Naive thymus-derived CD4-positive, alpha-beta T cell (primary cell): ENCODE measurements at regions not wholly inside any gene's neighbourhood (a gene's known extent, or its start where the extent isn't known, plus 50 kb on each side); places are given as distances from the start of the nearest gene placed in this dataset.

Experiments
- ATAC-seq: fragments of 150-1000 bp; cut with Tn5 transposase; 2 replicates; pipeline ENCODE4 v1.10.0; 2021; ENCODE audit warnings: mild to moderate bottlenecking, moderate library complexity
- CTCF ChIA-PET: fragments of 350-600 bp; sonication (Branson Sonifier 250); formaldehyde crosslinking; loops from one replicate; lab custom pipeline; 2021; ENCODE audit warnings: antibody characterized with exemption; lab: Charles Lee
- POLR2A ChIA-PET: fragments of 350-600 bp; sonication (Branson Sonifier 250); formaldehyde crosslinking; loops from one replicate; lab custom pipeline; 2021; ENCODE audit warnings: antibody characterized with exemption, inconsistent platforms; lab: Charles Lee
- DNase-seq, 9 donors: peaks; one replicate each; pipeline versions ENCODE4 v3.0.0 to v3.0.0-alpha.2; 2020 to 2022; ENCODE audit warnings: mixed read lengths in 1 of 9
- H3K27ac ChIP-seq: one replicate; pipeline ENCODE4 v1.7.0; 2013; ENCODE audit warnings: mild to moderate bottlenecking, low read depth, low read length, moderate library complexity
- H3K27me3 ChIP-seq, 2 donors: one replicate each; pipeline ENCODE4 v1.7.0; 2013; ENCODE audit warnings: low read length in 2 of 2, mild to moderate bottlenecking in 2 of 2, moderate library complexity in 2 of 2; ENCODE audit not compliant: control insufficient read depth in 2 of 2, insufficient read depth in 2 of 2
- H3K36me3 ChIP-seq, 3 experiments: 1 replicate in 2 of 3; 2 replicates in 1 of 3; pipeline ENCODE4 v1.7.0; 2013; ENCODE audit warnings: low read length in 3 of 3, mild to moderate bottlenecking in 3 of 3, moderate library complexity in 1 of 3; ENCODE audit not compliant: insufficient read depth in 3 of 3, control insufficient read depth in 2 of 3
- H3K4me1 ChIP-seq, 2 donors: one replicate each; pipeline ENCODE4 v1.7.0; 2013; ENCODE audit warnings: low read length in 2 of 2, mild to moderate bottlenecking in 2 of 2, moderate library complexity in 1 of 2; ENCODE audit not compliant: control insufficient read depth in 2 of 2, insufficient read depth in 2 of 2
- H3K4me3 ChIP-seq: 2 replicates; pipeline ENCODE4 v1.7.0; 2013; ENCODE audit warnings: mild to moderate bottlenecking, low read length
- H3K9me3 ChIP-seq, 3 experiments: 1 replicate in 2 of 3; 2 replicates in 1 of 3; pipeline ENCODE4 v1.7.0; 2013; ENCODE audit warnings: low read length in 3 of 3; ENCODE audit not compliant: control insufficient read depth in 2 of 3
- H3K27ac Mint-ChIP-seq, 9 donors: one replicate each; pipeline ENCODE4 v1.8.0; 2020 to 2022; ENCODE audit warnings: mixed read lengths in 9 of 9, mild to moderate bottlenecking in 8 of 9, moderate library complexity in 5 of 9, inconsistent platforms in 2 of 9
- H3K27me3 Mint-ChIP-seq, 5 donors: one replicate each; pipeline ENCODE4 v1.8.0; 2021 to 2022; ENCODE audit warnings: mixed read lengths in 5 of 5, mild to moderate bottlenecking in 1 of 5
- H3K36me3 Mint-ChIP-seq, 5 donors: one replicate each; pipeline ENCODE4 v1.8.0; 2020 to 2022; ENCODE audit warnings: mixed read lengths in 5 of 5, mild to moderate bottlenecking in 3 of 5, inconsistent platforms in 1 of 5
- H3K4me1 Mint-ChIP-seq, 7 donors: one replicate each; pipeline ENCODE4 v1.8.0; 2020 to 2022; ENCODE audit warnings: mixed read lengths in 7 of 7, mild to moderate bottlenecking in 3 of 7, inconsistent platforms in 1 of 7
- H3K4me3 Mint-ChIP-seq, 10 donors: one replicate each; pipeline ENCODE4 v1.8.0; 2020 to 2022; ENCODE audit warnings: mild to moderate bottlenecking in 10 of 10, mixed read lengths in 10 of 10, moderate library complexity in 6 of 10, inconsistent platforms in 2 of 10
- H3K9me3 Mint-ChIP-seq, 11 donors: one replicate each; pipeline ENCODE4 v1.8.0; 2020 to 2022; ENCODE audit warnings: mixed read lengths in 11 of 11, mild to moderate bottlenecking in 4 of 11, inconsistent platforms in 1 of 11, moderate library complexity in 1 of 11
- intact Hi-C, 2 donors: fragments of 100-400 bp; cut with micrococcal nuclease; formaldehyde crosslinking; loops; one replicate each; pipeline ENCODE4 v1.15.1; 2023

GRCh38 chr4:67256388-67257043 is 288.8 kb downstream of the CENPC start:
- H3K4me3 ChIP-seq: no peak overlapping the region
- intact Hi-C loops: no loop called here
- ATAC-seq: no peak
- H3K27ac ChIP-seq: no peak overlapping the region
- H3K27me3 Mint-ChIP-seq: peaks cover 0 to 9% (median 0%) of the 10 kb centered on the region in 5 donors
- no peak overlapping the region for H3K27ac Mint-ChIP-seq
- H3K36me3 ChIP-seq: no peaks in the 10 kb centered on the region
- no peaks in the 10 kb centered on the region for H3K4me1 Mint-ChIP-seq
- DNase-seq: no peak
- no peaks in the 10 kb centered on the region for H3K9me3 ChIP-seq
- H3K4me1 ChIP-seq: no peaks in the 10 kb centered on the region
- CTCF ChIA-PET: no interaction called here
- H3K27me3 ChIP-seq: no peaks in the 10 kb centered on the region
- peaks cover 0 to 13% (median 0%) of the 10 kb centered on the region in 11 donors for H3K9me3 Mint-ChIP-seq
- no peak overlapping the region for H3K4me3 Mint-ChIP-seq
- no peaks in the 10 kb centered on the region for H3K36me3 Mint-ChIP-seq
- POLR2A ChIA-PET: no interaction called here

DNA sequence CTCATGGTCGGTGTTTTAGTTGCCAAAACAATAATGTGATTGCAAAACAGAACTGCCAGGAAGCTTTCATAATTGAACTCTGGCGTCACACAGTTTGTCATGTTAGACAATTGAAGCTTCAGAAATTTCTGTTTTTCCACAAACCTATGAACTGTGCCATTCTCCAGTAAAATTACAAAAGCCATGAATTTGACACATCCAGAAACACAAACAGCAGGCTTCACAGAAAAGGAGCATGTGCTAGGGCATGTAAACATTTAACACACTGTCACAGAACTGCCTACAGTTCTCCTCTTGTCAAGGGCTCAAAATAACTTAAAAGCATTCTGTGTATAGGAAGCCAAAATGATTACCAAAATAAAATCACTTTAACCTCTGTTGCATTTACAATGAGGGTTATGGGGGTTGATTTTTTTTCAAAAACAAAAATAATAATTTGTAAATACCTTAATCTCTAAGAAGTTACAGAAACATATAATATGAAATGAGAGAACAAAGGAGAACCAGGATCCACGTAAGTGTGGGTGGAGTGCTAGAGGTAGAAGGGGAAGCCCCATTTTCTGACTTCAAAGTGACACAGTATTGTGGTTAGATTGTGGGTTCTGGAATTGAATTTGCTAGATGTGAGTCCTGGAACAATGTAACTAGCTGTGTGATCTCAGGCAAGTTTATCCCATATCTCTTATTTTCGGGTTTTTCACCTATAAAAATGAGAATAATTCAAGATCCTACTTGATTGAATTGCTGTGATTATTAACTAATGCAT is 295.0 kb downstream of the CENPC start:
- Histone ChIP-seq H3K4me3 (no peak overlapping the region), H3K27ac (no peak overlapping the region), H3K9me3 (no peaks in the 10 kb centered on the region), H3K27me3 (no peaks in the 10 kb centered on the region), H3K36me3 (no peaks in the 10 kb centered on the region), H3K4me1 (no peaks in the 10 kb centered on the region)
- POLR2A ChIA-PET: no interaction called here
- Mint-ChIP-seq H3K4me3 (no peak overlapping the region), H3K27ac (no peak overlapping the region), H3K27me3 (peaks cover 0 to 2% (median 0%) of the 10 kb centered on the region in 5 donors), H3K36me3 (no peaks in the 10 kb centered on the region), H3K4me1 (no peaks in the 10 kb centered on the region), H3K9me3 (peaks cover 0 to 5% (median 0%) of the 10 kb centered on the region in 11 donors)
- DNase-seq (no peak), ATAC-seq (no peak)
- intact Hi-C loops: no loop called here
- CTCF ChIA-PET: no interaction called here

DNA sequence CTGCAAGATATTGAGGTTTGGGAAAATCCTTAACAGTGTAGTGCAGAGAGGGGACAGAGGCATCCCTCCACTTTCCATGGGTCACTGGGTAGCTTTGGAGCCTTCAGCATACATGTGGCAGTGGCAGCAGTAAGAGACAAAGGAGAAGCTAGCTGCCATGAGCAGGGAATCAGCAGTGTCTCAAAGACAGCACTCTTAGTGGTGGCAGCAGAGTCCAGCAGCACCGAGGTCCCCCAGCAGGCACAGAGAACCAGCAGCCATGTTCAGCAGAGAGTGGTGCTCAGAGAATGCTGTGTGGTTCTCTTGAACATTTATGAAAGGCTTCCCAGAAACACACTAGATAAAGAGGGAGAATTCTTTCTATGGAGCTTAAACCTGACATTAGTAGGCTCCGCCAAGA is 308.5 kb downstream of the CENPC start:
- intact Hi-C loops: no loop called here
- Mint-ChIP-seq H3K36me3 (no peaks in the 10 kb centered on the region), H3K27ac (no peak overlapping the region), H3K27me3 (peaks cover 0 to 4% (median 0%) of the 10 kb centered on the region in 5 donors), H3K9me3 (peaks cover 0 to 11% (median 0%) of the 10 kb centered on the region in 11 donors), H3K4me3 (no peak overlapping the region), H3K4me1 (no peaks in the 10 kb centered on the region)
- DNase-seq (no peak), ATAC-seq (no peak)
- Histone ChIP-seq H3K4me1 (no peaks in the 10 kb centered on the region), H3K27ac (no peak overlapping the region), H3K36me3 (no peaks in the 10 kb centered on the region), H3K27me3 (no peaks in the 10 kb centered on the region), H3K4me3 (no peak overlapping the region), H3K9me3 (no peaks in the 10 kb centered on the region)
- ChIA-PET POLR2A (no interaction called here), CTCF (interaction anchor here (0.5 kb wide), 1 partner anchor 31 kb away, joined by 3 read pairs; no protein-coding TSS in a partner anchor)

DNA sequence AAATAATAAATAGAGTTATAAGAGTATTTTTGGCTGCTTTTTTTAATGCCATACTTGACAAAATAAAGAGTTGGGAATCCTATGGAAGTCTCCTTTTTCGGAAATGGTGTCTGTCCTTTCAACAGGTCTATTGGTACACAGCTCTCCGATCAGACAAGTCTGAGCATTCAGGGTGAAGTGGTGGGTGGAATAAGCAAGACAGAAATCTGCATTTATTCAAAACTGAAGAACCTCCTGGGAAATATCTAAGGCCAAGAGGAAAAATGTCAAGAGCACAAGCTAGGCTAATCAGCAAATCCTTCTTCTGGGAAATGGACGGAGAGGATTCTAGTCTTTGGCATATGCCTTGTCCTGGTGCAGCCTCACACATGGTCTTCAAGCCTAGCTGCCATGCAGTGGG is 309.0 kb downstream of the CENPC start:
- H3K9me3 ChIP-seq: no peaks in the 10 kb centered on the region
- intact Hi-C loops: no loop called here
- H3K4me1 ChIP-seq: no peaks in the 10 kb centered on the region
- no peak overlapping the region for H3K27ac ChIP-seq
- Mint-ChIP-seq H3K9me3 (peaks cover 0 to 11% (median 0%) of the 10 kb centered on the region in 11 donors), H3K27me3 (peaks cover 0 to 4% (median 0%) of the 10 kb centered on the region in 5 donors), H3K4me1 (no peaks in the 10 kb centered on the region), H3K27ac (no peak overlapping the region), H3K4me3 (no peak overlapping the region), H3K36me3 (no peaks in the 10 kb centered on the region)
- ATAC-seq (no peak), DNase-seq (no peak)
- no peak overlapping the region for H3K4me3 ChIP-seq
- H3K36me3 ChIP-seq: no peaks in the 10 kb centered on the region
- ChIA-PET CTCF (no interaction called here), POLR2A (no interaction called here)
- no peaks in the 10 kb centered on the region for H3K27me3 ChIP-seq

DNA sequence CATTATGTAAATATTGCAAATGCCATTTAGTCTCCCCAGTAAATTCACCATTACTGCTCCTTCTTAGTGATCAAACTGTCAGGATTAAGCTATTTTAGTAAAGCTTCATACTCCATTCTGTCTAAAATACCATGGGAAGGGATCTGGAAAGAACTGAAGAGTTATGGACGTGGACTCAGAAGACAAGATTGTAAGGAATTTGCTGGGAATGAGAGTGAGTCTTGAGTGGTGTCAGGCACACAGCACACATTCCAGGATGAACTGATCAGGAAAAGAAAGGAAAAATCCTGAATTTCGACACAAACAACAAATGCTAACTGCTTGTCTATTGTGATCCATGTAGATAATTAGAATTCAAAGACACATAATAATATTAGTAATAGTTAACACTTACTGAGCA is 311.0 kb downstream of the CENPC start:
- DNase-seq: no peak
- peaks cover 0 to 4% (median 0%) of the 10 kb centered on the region in 5 donors for H3K27me3 Mint-ChIP-seq
- no peaks in the 10 kb centered on the region for H3K4me1 ChIP-seq
- no peaks in the 10 kb centered on the region for H3K4me1 Mint-ChIP-seq
- H3K9me3 ChIP-seq: no peaks in the 10 kb centered on the region
- POLR2A ChIA-PET: no interaction called here
- peaks cover 0 to 11% (median 0%) of the 10 kb centered on the region in 11 donors for H3K9me3 Mint-ChIP-seq
- CTCF ChIA-PET: no interaction called here
- no peak for ATAC-seq
- intact Hi-C loops: no loop called here
- H3K27ac ChIP-seq: no peak overlapping the region
- H3K27me3 ChIP-seq: no peaks in the 10 kb centered on the region
- no peak overlapping the region for H3K4me3 ChIP-seq
- no peaks in the 10 kb centered on the region for H3K36me3 ChIP-seq
- H3K4me3 Mint-ChIP-seq: no peak overlapping the region
- H3K27ac Mint-ChIP-seq: no peak overlapping the region
- no peaks in the 10 kb centered on the region for H3K36me3 Mint-ChIP-seq

GRCh38 chr4:67229148-67229547 is 316.2 kb downstream of the CENPC start:
- no peaks in the 10 kb centered on the region for H3K36me3 Mint-ChIP-seq

More at GRCh38 chr4:67229148-67229547, 316.2 kb downstream of the CENPC start:
- POLR2A ChIA-PET: no interaction called here
- H3K27me3 ChIP-seq: no peaks in the 10 kb centered on the region
- H3K27ac ChIP-seq: no peak overlapping the region
- H3K4me1 ChIP-seq: no peaks in the 10 kb centered on the region
- H3K36me3 ChIP-seq: no peaks in the 10 kb centered on the region
- ATAC-seq: no peak
- intact Hi-C loops: no loop called here
- no peak overlapping the region for H3K4me3 Mint-ChIP-seq
- no peak for DNase-seq
- no peak overlapping the region for H3K4me3 ChIP-seq
- no peaks in the 10 kb centered on the region for H3K9me3 ChIP-seq
- CTCF ChIA-PET: no interaction called here
- H3K27me3 Mint-ChIP-seq: peaks cover 0 to 3% (median 0%) of the 10 kb centered on the region in 5 donors
- peaks cover 0 to 9% (median 0%) of the 10 kb centered on the region in 11 donors for H3K9me3 Mint-ChIP-seq
- no peak overlapping the region for H3K27ac Mint-ChIP-seq
- H3K4me1 Mint-ChIP-seq: no peaks in the 10 kb centered on the region
